ENCODE measurements at regions not wholly inside any gene's neighbourhood (a gene's known extent, or its start where the extent isn't known, plus 50 kb on each side); places are given as distances from the start of the nearest gene placed in this dataset.
A peak's percentile ranks its signal among the peaks of the same experiment; 100 is the strongest.

GRCh38 chr7:54810401-54810800 lies 51.4 kb upstream of the SEC61G start:
- Histone ChIP-seq H3K9me3 (no peaks in the 10 kb centered on the region), H3K27me3 (peaks cover 0 to under 1% of the 10 kb centered on the region in 2 donors), H3K4me1 (peaks cover 0 to 21% (median 11%) of the 10 kb centered on the region in 4 donors), H3K4me3 (no peak overlapping the region), H3K36me3 (no peaks in the 10 kb centered on the region), H3K27ac (peak overlapping the region in 1 of 2 donors; percentile 42)
- no peak for TF ChIP-seq CTCF (IDR thresholded peaks at IDR 0.05)
- intact Hi-C loops (cut with DNase I; ENCODE audit: low total_unique reads) = no loop called here
- DNase-seq = no peak

- TF ChIP-seq CTCF (IDR thresholded peaks at IDR 0.05) = no peak
Observed at GRCh38 chr7:54811041-54811845, 52.2 kb upstream of the SEC61G start.

GRCh38 chr7:54811846-54812254 lies 52.8 kb upstream of the SEC61G start:
- Histone ChIP-seq H3K4me3 (no peak overlapping the region), H3K27ac (peak overlapping the region; percentile 30 to 42), H3K9me3 (no peaks in the 10 kb centered on the region), H3K36me3 (no peaks in the 10 kb centered on the region), H3K4me1 (peaks cover 0 to 21% (median 11%) of the 10 kb centered on the region in 4 donors), H3K27me3 (no peaks in the 10 kb centered on the region)
- DNase-seq = no peak
- intact Hi-C loops (cut with DNase I; ENCODE audit: low total_unique reads) = no loop called here
- TF ChIP-seq CTCF (IDR thresholded peaks at IDR 0.05) = no peak

More at GRCh38 chr7:54811041-54811845, 52.2 kb upstream of the SEC61G start:
- H3K4me3 ChIP-seq = no peak overlapping the region
- no peak for DNase-seq
- no peaks in the 10 kb centered on the region for H3K9me3 ChIP-seq
- no peaks in the 10 kb centered on the region for H3K27me3 ChIP-seq
- H3K36me3 ChIP-seq = no peaks in the 10 kb centered on the region
- intact Hi-C loops (cut with DNase I; ENCODE audit: low total_unique reads) = no loop called here
- peak overlapping the region; percentile 30 to 42 for H3K27ac ChIP-seq
- H3K4me1 ChIP-seq = peaks cover 0 to 21% (median 11%) of the 10 kb centered on the region in 4 donors

GRCh38 chr7:54812756-54813322 lies 53.8 kb upstream of the SEC61G start:
- TF ChIP-seq CTCF (IDR thresholded peaks at IDR 0.05) = no peak
- no peak for DNase-seq
- Histone ChIP-seq H3K27ac (no peak overlapping the region), H3K36me3 (no peaks in the 10 kb centered on the region), H3K4me3 (no peak overlapping the region), H3K27me3 (no peaks in the 10 kb centered on the region), H3K9me3 (no peaks in the 10 kb centered on the region), H3K4me1 (peaks cover 0 to 21% (median 11%) of the 10 kb centered on the region in 4 donors)
- intact Hi-C loops (cut with DNase I; ENCODE audit: low total_unique reads) = no loop called here

- H3K36me3 ChIP-seq = no peaks in the 10 kb centered on the region
- no peak overlapping the region for H3K4me3 ChIP-seq
- H3K27ac ChIP-seq = no peak overlapping the region
- intact Hi-C loops (cut with DNase I; ENCODE audit: low total_unique reads) = no loop called here
- peaks cover 0 to 21% (median 11%) of the 10 kb centered on the region in 4 donors for H3K4me1 ChIP-seq
- H3K9me3 ChIP-seq = no peaks in the 10 kb centered on the region
- TF ChIP-seq CTCF (IDR thresholded peaks at IDR 0.05) = no peak
- peak in 1 of 2 donors; percentile 59 for DNase-seq
- H3K27me3 ChIP-seq = no peaks in the 10 kb centered on the region
Observed at GRCh38 chr7:54813398-54813797, 54.4 kb upstream of the SEC61G start.

Data from tibial artery (tissue), 4 donors.